DND-41 (cell line): ENCODE measurements at regions not wholly inside any gene's neighbourhood (a gene's known extent, or its start where the extent isn't known, plus 50 kb on each side); places are given as distances from the start of the nearest gene placed in this dataset.

Experiments
- EZH2 ChIP-seq: IDR thresholded peaks from 3 replicates; pipeline ENCODE4 v1.6.1; 2012; ENCODE audit warnings: borderline replicate concordance, low read depth, mild to moderate bottlenecking, moderate library complexity, low read length, inconsistent platforms; ENCODE audit not compliant: severe bottlenecking
- TF ChIP-seq, protein P1 (sequence below): IDR thresholded peaks from 2 replicates; pipeline ENCODE4 v1.5.1; 2012; ENCODE audit warnings: borderline replicate concordance, low read length, moderate library complexity, mild to moderate bottlenecking; ENCODE audit not compliant: poor library complexity, severe bottlenecking; ENCODE audit errors: extremely low read depth

GRCh38 chr10:121084675-121085070 is 233.5 kb downstream of the WDR11 start:
- TF ChIP-seq, protein P1, sequence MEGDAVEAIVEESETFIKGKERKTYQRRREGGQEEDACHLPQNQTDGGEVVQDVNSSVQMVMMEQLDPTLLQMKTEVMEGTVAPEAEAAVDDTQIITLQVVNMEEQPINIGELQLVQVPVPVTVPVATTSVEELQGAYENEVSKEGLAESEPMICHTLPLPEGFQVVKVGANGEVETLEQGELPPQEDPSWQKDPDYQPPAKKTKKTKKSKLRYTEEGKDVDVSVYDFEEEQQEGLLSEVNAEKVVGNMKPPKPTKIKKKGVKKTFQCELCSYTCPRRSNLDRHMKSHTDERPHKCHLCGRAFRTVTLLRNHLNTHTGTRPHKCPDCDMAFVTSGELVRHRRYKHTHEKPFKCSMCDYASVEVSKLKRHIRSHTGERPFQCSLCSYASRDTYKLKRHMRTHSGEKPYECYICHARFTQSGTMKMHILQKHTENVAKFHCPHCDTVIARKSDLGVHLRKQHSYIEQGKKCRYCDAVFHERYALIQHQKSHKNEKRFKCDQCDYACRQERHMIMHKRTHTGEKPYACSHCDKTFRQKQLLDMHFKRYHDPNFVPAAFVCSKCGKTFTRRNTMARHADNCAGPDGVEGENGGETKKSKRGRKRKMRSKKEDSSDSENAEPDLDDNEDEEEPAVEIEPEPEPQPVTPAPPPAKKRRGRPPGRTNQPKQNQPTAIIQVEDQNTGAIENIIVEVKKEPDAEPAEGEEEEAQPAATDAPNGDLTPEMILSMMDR: no peak
- no peak for TF ChIP-seq EZH2
